H1 (cell line): ENCODE measurements at regions not wholly inside any gene's neighbourhood (a gene's known extent, or its start where the extent isn't known, plus 50 kb on each side); places are given as distances from the start of the nearest gene placed in this dataset.
"Not testable (repeated sequence)": the region's sequence is repeated elsewhere in the genome, so short reads cannot be mapped to it uniquely, and the experiment has no call there.

ENCODE experiments used
- CTCF ChIA-PET: fragments of 300-600 bp; sonication (Branson Sonifier 250); formaldehyde crosslinking; loops from one replicate; lab custom pipeline; 2021; ENCODE audit not compliant: partially characterized antibody; lab: Charles Lee
- POLR2A ChIA-PET: fragments of 300-600 bp; sonication (Branson Sonifier 250); formaldehyde crosslinking; loops from one replicate; lab custom pipeline; 2021; ENCODE audit warnings: inconsistent platforms; ENCODE audit not compliant: partially characterized antibody; lab: Charles Lee
- DNase-seq, 2 experiments: peaks; one replicate each; pipeline versions ENCODE4 v3.0.0 to v3.0.0-alpha.2; 2010 to 2022; ENCODE audit warnings: low spot score in 2 of 2, low read depth in 1 of 2, mixed read lengths in 1 of 2
- FAIRE-seq: peaks from 2 replicates; lab custom pipeline; 2011; peaks lifted over from hg19 to GRCh38; lab: Jason Lieb, UNC
- H2AFZ ChIP-seq: 2 replicates; pipeline ENCODE4 v1.8.1; 2012; ENCODE audit warnings: low read length, inconsistent platforms
- H2AK5ac ChIP-seq: 2 replicates; pipeline ENCODE4 v1.6.1; 2013; ENCODE audit warnings: low read depth, low read length
- H2BK120ac ChIP-seq: replicated peaks from 2 replicates; pipeline ENCODE3; 2013; ENCODE audit warnings: low read depth, low read length, inconsistent platforms
- H2BK12ac ChIP-seq: 2 replicates; pipeline ENCODE4 v1.6.1; 2013; ENCODE audit warnings: low read depth, low read length
- H2BK15ac ChIP-seq: 2 replicates; pipeline ENCODE4 v1.6.1; 2013; ENCODE audit warnings: low read length
- H2BK20ac ChIP-seq: 2 replicates; pipeline ENCODE4 v1.6.1; 2013; ENCODE audit warnings: low read length
- H2BK5ac ChIP-seq: 2 replicates; pipeline ENCODE4 v1.6.1; 2013; ENCODE audit warnings: low read depth, low read length
- H3K14ac ChIP-seq: 2 replicates; pipeline ENCODE4 v1.6.1; 2013; ENCODE audit warnings: inconsistent platforms; ENCODE audit not compliant: insufficient read length
- H3K18ac ChIP-seq: 2 replicates; pipeline ENCODE4 v1.6.1; 2013; ENCODE audit warnings: low read length; ENCODE audit errors: extremely low read depth
- H3K23ac ChIP-seq: 2 replicates; pipeline ENCODE4 v1.6.1; 2013; ENCODE audit warnings: inconsistent platforms; ENCODE audit not compliant: insufficient read length
- H3K23me2 ChIP-seq: 2 replicates; pipeline ENCODE4 v1.6.1; 2013; ENCODE audit warnings: low read depth, low read length
- H3K27ac ChIP-seq: 2 replicates; pipeline ENCODE4 v1.6.1; 2011; ENCODE audit warnings: low read depth, low read length, inconsistent platforms
- H3K27me3 ChIP-seq, 4 experiments: replicated peaks in 1 of 4; 1 replicate in 1 of 4; 2 replicates in 3 of 4; pipeline versions ENCODE4 v1.6.1 to v1.8.1; 2011 to 2013; ENCODE audit warnings: low read length in 3 of 4, mild to moderate bottlenecking in 3 of 4, inconsistent platforms in 2 of 4, mixed read lengths in 2 of 4, moderate library complexity in 1 of 4; ENCODE audit not compliant: control insufficient read depth in 3 of 4, insufficient read depth in 3 of 4; ENCODE audit errors: extremely low read depth in 1 of 4
- H3K36me3 ChIP-seq, 4 experiments: 2 replicates each; pipeline versions ENCODE4 v1.6.1 to v1.8.1; 2011 to 2013; ENCODE audit warnings: mild to moderate bottlenecking in 4 of 4, low read length in 3 of 4, moderate library complexity in 2 of 4, control low read depth in 1 of 4, inconsistent platforms in 1 of 4; ENCODE audit not compliant: insufficient read depth in 4 of 4, control insufficient read depth in 2 of 4
- H3K4ac ChIP-seq: replicated peaks from 2 replicates; pipeline ENCODE3; 2013; ENCODE audit warnings: low read length, low read depth, mixed read lengths, inconsistent platforms; ENCODE audit not compliant: insufficient read length
- H3K4me1 ChIP-seq, 4 experiments: replicated peaks in 1 of 4; 1 replicate in 1 of 4; 2 replicates in 3 of 4; pipeline versions ENCODE4 v1.6.1 to v1.8.1; 2011 to 2013; ENCODE audit warnings: low read length in 3 of 4, inconsistent platforms in 2 of 4, mixed read lengths in 1 of 4; ENCODE audit not compliant: insufficient read depth in 4 of 4, control insufficient read depth in 3 of 4
- H3K4me2 ChIP-seq, 2 experiments: 2 replicates each; pipeline versions ENCODE4 v1.6.1 to v1.8.1; 2011 to 2013; ENCODE audit warnings: low read depth in 2 of 2, low read length in 2 of 2, control low read depth in 1 of 2, inconsistent platforms in 1 of 2, mild to moderate bottlenecking in 1 of 2; ENCODE audit not compliant: insufficient read depth in 1 of 2
- H3K4me3 ChIP-seq, 4 experiments: fragments of 200-600, 300-600 bp in 1 of 4; sonication (generic), shearing (Covaris generic), sonication (Bioruptor Twin) in 1 of 4; 2 replicates each; pipeline versions ENCODE4 v1.5.1 to v1.8.1; 2011 to 2016; ENCODE audit warnings: low read length in 4 of 4, low read depth in 3 of 4, control low read depth in 2 of 4, inconsistent platforms in 2 of 4, mild to moderate bottlenecking in 2 of 4, mixed read lengths in 1 of 4, moderate library complexity in 1 of 4; ENCODE audit not compliant: insufficient read depth in 2 of 4; ENCODE audit errors: extremely low read depth in 1 of 4
- H3K56ac ChIP-seq: replicated peaks from 2 replicates; pipeline ENCODE3; 2013; ENCODE audit warnings: low read depth, mild to moderate bottlenecking, mixed read lengths, low read length, inconsistent platforms; ENCODE audit not compliant: insufficient read length
- H3K79me1 ChIP-seq: 2 replicates; pipeline ENCODE4 v1.6.1; 2013; ENCODE audit warnings: low read depth, low read length, control low read depth
- H3K79me2 ChIP-seq, 2 experiments: 2 replicates each; pipeline versions ENCODE4 v1.6.1 to v1.8.1; 2012 to 2013; ENCODE audit warnings: low read length in 2 of 2, mild to moderate bottlenecking in 2 of 2, inconsistent platforms in 1 of 2; ENCODE audit not compliant: insufficient read depth in 2 of 2, control insufficient read depth in 1 of 2
- H3K9ac ChIP-seq, 4 experiments: replicated peaks in 1 of 4; 1 replicate in 1 of 4; 2 replicates in 3 of 4; pipeline versions ENCODE4 v1.6.1 to v1.8.1; 2011 to 2013; ENCODE audit warnings: low read depth in 3 of 4, low read length in 3 of 4, control low read depth in 2 of 4, mild to moderate bottlenecking in 2 of 4, moderate library complexity in 2 of 4, inconsistent platforms in 1 of 4; ENCODE audit errors: extremely low read depth in 1 of 4
- H3K9me3 ChIP-seq, 2 experiments: 2 replicates each; pipeline versions ENCODE4 v1.6.1 to v1.8.1; 2012 to 2013; ENCODE audit warnings: mild to moderate bottlenecking in 2 of 2, moderate library complexity in 2 of 2, control low read depth in 1 of 2, inconsistent platforms in 1 of 2, low read depth in 1 of 2, low read length in 1 of 2, mixed read lengths in 1 of 2; ENCODE audit not compliant: insufficient read depth in 2 of 2
- H4K20me1 ChIP-seq, 2 experiments: replicated peaks in 1 of 2; 2 replicates each; pipeline versions ENCODE3 to v1.8.1; 2011 to 2013; ENCODE audit warnings: inconsistent platforms in 2 of 2, low read length in 2 of 2, mild to moderate bottlenecking in 1 of 2; ENCODE audit not compliant: insufficient read depth in 2 of 2, control insufficient read depth in 1 of 2
- H4K5ac ChIP-seq: 2 replicates; pipeline ENCODE4 v1.6.1; 2013; ENCODE audit warnings: low read length, low read depth, mixed read lengths, inconsistent platforms; ENCODE audit not compliant: insufficient read length
- H4K8ac ChIP-seq: 2 replicates; pipeline ENCODE4 v1.8.0; 2013; ENCODE audit warnings: mild to moderate bottlenecking, moderate library complexity, low read length, inconsistent platforms; ENCODE audit not compliant: insufficient read depth; ENCODE audit errors: extremely low read depth
- H4K91ac ChIP-seq: replicated peaks from 2 replicates; pipeline ENCODE3; 2013; ENCODE audit warnings: low read length, mixed read lengths, inconsistent platforms; ENCODE audit not compliant: insufficient read length
- NANOG ChIP-seq: IDR thresholded peaks from 2 replicates; pipeline ENCODE4 v1.6.1; 2011; ENCODE audit warnings: low read length, low read depth, mild to moderate bottlenecking, inconsistent platforms; ENCODE audit not compliant: insufficient read depth, poor library complexity, severe bottlenecking
- WGBS, 2 experiments: shearing (Covaris generic) in 1 of 2; methylation state at CpG; one replicate each; pipeline versions ENCODE4 v1.1.6 to v1.1.7; 2013 to 2015; ENCODE audit warnings: low lambda C conversion rate in 2 of 2, mixed read lengths in 2 of 2, inconsistent platforms in 1 of 2, low coverage in 1 of 2, missing lambda C conversion rate in 1 of 2; ENCODE audit not compliant: insufficient replicate concordance in 2 of 2, insufficient coverage in 1 of 2, insufficient read length in 1 of 2; ENCODE audit errors: extremely low coverage in 1 of 2, missing lambda C conversion rate in 1 of 2; 5-methylcytosine and 5-hydroxymethylcytosine counted together

DNA sequence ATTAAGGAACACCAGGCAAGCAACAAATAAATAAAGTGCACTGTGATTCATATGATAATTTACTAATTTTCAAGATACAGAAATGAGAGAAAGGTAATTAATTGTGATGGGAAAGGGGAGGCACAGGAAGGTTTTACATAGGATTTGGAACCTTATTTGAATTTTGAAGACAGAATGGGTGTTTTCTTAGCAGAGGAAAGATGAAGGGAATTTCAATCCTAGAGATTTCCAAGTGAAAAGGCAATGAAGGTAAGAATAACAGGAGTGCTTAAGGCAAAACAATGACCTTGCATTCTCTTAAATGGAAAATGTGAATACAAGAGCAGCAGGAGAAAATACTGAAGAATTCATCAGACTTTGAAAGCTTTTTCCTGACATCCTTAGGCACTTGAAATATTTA lies 267.3 kb downstream of the TGIF2LX start:
- not testable (repeated sequence) for H2AK5ac ChIP-seq, H3K79me2 ChIP-seq, H3K18ac ChIP-seq, H3K56ac ChIP-seq, H2BK120ac ChIP-seq, H3K9me3 ChIP-seq
- H3K4me2 ChIP-seq = peak overlapping the region in 1 of 2 experiments; percentile 21; a peak in 1 of 4 replicates
- TF ChIP-seq NANOG = peak; percentile 69
- TF ChIP-seq, all 59 proteins: peak for 1; not testable (repeated sequence) for 58
- H2AFZ ChIP-seq, H3K27ac ChIP-seq, H3K4ac ChIP-seq, H3K4me3 ChIP-seq, H3K4me1 ChIP-seq, H4K20me1 ChIP-seq, H4K5ac ChIP-seq, H3K23me2 ChIP-seq, CTCF ChIA-PET, POLR2A ChIA-PET, H2BK5ac ChIP-seq, H4K91ac ChIP-seq, H3K23ac ChIP-seq, H3K27me3 ChIP-seq, H3K36me3 ChIP-seq, H2BK20ac ChIP-seq, H4K8ac ChIP-seq, H3K14ac ChIP-seq, DNase-seq, H3K79me1 ChIP-seq, H2BK15ac ChIP-seq, H2BK12ac ChIP-seq, H3K9ac ChIP-seq: not testable (repeated sequence)
- FAIRE-seq = peak; percentile 100

DNA sequence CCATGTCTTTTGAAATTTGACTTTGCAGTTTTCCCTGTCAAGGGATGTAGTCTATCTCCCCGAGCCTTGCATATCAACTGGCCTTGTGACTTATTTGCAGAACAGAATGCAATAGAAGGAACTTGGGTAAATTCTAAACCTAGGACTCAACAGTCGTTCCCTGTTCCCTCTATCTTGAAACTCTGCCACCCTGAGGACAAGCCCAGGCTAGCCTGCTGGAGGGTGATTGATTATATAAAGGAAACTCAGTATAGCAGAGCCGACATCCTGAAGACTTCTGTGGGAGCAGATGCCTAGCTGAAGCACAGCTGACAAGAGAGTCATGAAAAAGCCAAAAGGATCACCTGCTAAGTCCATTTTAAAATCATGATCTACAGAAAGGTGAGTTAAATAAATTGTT lies 285.1 kb downstream of the TGIF2LX start:
- H3K4me1 ChIP-seq, CTCF ChIA-PET, H2BK20ac ChIP-seq, H3K9ac ChIP-seq, H3K23me2 ChIP-seq, H4K91ac ChIP-seq, H2BK15ac ChIP-seq, H3K4ac ChIP-seq, H2AK5ac ChIP-seq, H3K79me1 ChIP-seq, H2BK120ac ChIP-seq, H3K23ac ChIP-seq, H3K4me3 ChIP-seq, DNase-seq, H2BK5ac ChIP-seq, H2AFZ ChIP-seq, H3K27ac ChIP-seq, POLR2A ChIA-PET, H2BK12ac ChIP-seq, H3K9me3 ChIP-seq, H3K18ac ChIP-seq, H3K36me3 ChIP-seq, H4K8ac ChIP-seq, H4K5ac ChIP-seq, H3K79me2 ChIP-seq, H3K27me3 ChIP-seq, H3K4me2 ChIP-seq, H3K56ac ChIP-seq, H3K14ac ChIP-seq, H4K20me1 ChIP-seq: not testable (repeated sequence)
- 89% methylated on average over 1 of the region's 3 CpGs; no CpG with 5 or more reads in 1 of the 2 experiments for WGBS, 2 experiments
- FAIRE-seq = peak; percentile 98
